Natural killer cell treated with Interleukin-12 subunit alpha and Interleukin-12 subunit beta and Interleukin-15 and Interleukin-18, amount 100 ng/mL, for 72 hours (primary cell): ENCODE measurements at regions not wholly inside any gene's neighbourhood (a gene's known extent, or its start where the extent isn't known, plus 50 kb on each side); places are given as distances from the start of the nearest gene placed in this dataset.

Experiments used
- ATAC-seq, 2 donors: fragments of 150-1000 bp; cut with Tn5 transposase in 1 of 2; sonication (Bioruptor Pico), chemical (Tn5 transposase) in 1 of 2; 2 replicates each; pipeline ENCODE4 v1.10.0; 2021
- DNase-seq: peaks from one replicate; pipeline ENCODE4 v3.0.0; 2022; ENCODE audit warnings: low spot score
- H3K27ac Mint-ChIP-seq, 2 donors: 1 replicate in 1 of 2; 2 replicates in 1 of 2; pipeline ENCODE4 v1.8.0; 2022; ENCODE audit warnings: mixed read lengths in 2 of 2, mild to moderate bottlenecking in 1 of 2, moderate library complexity in 1 of 2
- H3K27me3 Mint-ChIP-seq, 2 donors: 1 replicate in 1 of 2; 2 replicates in 1 of 2; pipeline ENCODE4 v1.8.0; 2022; ENCODE audit warnings: mixed read lengths in 2 of 2
- H3K36me3 Mint-ChIP-seq: one replicate; pipeline ENCODE4 v1.8.0; 2022; ENCODE audit warnings: mixed read lengths
- H3K4me1 Mint-ChIP-seq, 2 donors: 1 replicate in 1 of 2; 2 replicates in 1 of 2; pipeline ENCODE4 v1.8.0; 2022; ENCODE audit warnings: low read depth in 2 of 2, mixed read lengths in 2 of 2, mild to moderate bottlenecking in 1 of 2
- H3K4me3 Mint-ChIP-seq: one replicate; pipeline ENCODE4 v1.8.0; 2022; ENCODE audit warnings: mixed read lengths
- H3K9me3 Mint-ChIP-seq: 2 replicates; pipeline ENCODE4 v1.8.0; 2022; ENCODE audit warnings: mixed read lengths

- H3K36me3 Mint-ChIP-seq, result no peaks in the 10 kb centered on the region
- peaks cover 14 to 26% of the 10 kb centered on the region in 2 donors for H3K4me1 Mint-ChIP-seq
- H3K4me3 Mint-ChIP-seq, result peak overlapping the region; percentile 89
- peak overlapping the region; percentile 77 to 86 for H3K27ac Mint-ChIP-seq
- H3K27me3 Mint-ChIP-seq, result peaks cover 12 to 18% of the 10 kb centered on the region in 2 donors
- ATAC-seq, result peak; percentile 96 to 97
- H3K9me3 Mint-ChIP-seq, result peaks cover 3% of the 10 kb centered on the region
- DNase-seq, result peak; percentile 95
Observed at GRCh38 chr10:78302989-78303854, 269.6 kb downstream of the RPS24 start.

DNA sequence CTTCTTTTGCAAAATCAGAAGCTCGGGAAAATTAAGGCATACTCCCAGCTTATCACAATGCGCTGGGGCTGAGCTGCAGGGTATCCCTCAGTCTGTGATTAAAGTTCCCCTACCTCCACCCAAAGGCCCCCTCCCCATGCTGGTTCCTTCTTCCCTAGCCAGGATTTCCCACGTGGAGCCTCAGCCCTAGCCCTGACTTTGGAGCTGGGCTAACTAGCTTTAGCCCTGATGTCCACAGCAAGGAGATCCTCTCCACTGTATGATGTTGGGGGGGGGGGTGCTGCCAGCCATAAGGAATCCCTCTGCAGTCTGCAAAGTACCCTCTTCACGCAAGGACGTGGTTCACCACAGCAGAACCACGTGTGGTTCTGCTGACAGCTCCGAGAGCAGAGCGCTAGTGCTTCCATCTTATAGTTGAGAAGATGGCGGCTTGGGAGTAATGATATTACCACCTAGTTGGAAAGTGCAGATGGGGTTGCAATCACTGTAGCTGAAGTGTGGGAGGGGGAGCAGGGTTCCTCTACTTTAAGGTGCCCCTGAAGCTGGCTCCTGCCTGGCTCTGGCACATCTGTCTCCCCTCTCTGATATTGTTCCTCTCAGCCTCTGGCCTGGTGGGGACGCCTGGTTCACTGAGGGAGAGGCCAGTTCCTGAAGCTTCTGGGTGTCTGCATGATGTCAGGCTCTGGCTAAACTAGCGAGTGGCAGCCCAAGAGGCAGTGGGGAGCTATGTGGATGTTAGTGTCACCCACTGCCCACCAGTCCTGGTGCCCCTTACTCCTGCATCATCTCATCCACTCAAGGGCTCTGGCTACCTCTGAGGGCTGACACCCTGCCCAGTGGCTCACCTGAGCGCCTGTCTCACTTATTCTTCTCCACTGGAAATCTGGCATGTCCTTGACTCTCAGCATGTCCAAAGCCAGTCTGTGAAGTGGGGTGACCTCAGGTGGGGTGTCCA is 270.7 kb downstream of the RPS24 start:
- Mint-ChIP-seq H3K4me3 (peak overlapping the region; percentile 34), H3K4me1 (peaks cover 14 to 26% of the 10 kb centered on the region in 2 donors), H3K27ac (no peak overlapping the region), H3K27me3 (peaks cover 16 to 25% of the 10 kb centered on the region in 2 donors), H3K9me3 (peaks cover 3% of the 10 kb centered on the region), H3K36me3 (no peaks in the 10 kb centered on the region)
- ATAC-seq (no peak), DNase-seq (no peak)

- Mint-ChIP-seq H3K9me3 (peaks cover 3% of the 10 kb centered on the region), H3K4me1 (peaks cover 14 to 21% of the 10 kb centered on the region in 2 donors), H3K36me3 (no peaks in the 10 kb centered on the region), H3K4me3 (peak overlapping the region; percentile 29), H3K27me3 (peaks cover 16 to 27% of the 10 kb centered on the region in 2 donors), H3K27ac (no peak overlapping the region)
- DNase-seq (no peak), ATAC-seq (no peak)
Observed at GRCh38 chr10:78305311-78305710, 271.6 kb downstream of the RPS24 start.

DNA sequence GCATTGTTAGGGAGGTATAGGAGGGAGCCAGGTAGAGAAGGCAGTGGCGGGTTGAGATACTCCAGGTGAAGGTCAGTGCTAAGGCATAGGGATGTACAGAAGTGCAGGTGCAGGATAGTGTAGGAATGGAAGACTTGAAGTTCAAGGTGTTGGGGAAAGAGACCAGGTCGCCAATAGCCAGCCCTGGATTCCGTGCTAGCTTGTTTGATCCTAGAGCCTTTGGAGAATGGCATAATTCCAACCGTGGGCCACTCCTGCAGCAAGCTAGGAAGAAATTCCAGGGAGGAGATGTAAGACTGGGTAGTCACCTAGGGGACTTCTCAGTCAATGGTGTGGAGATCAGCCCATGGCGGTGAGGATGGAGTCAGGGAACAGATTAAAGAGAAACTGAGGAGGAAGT is 272.7 kb downstream of the RPS24 start:
- Mint-ChIP-seq H3K4me3 (no peak overlapping the region), H3K27ac (no peak overlapping the region), H3K27me3 (peaks cover 16 to 27% of the 10 kb centered on the region in 2 donors), H3K9me3 (no peaks in the 10 kb centered on the region), H3K4me1 (peaks cover 14 to 16% of the 10 kb centered on the region in 2 donors), H3K36me3 (no peaks in the 10 kb centered on the region)
- ATAC-seq (no peak), DNase-seq (no peak)

GRCh38 chr10:78307576-78307975 is 273.9 kb downstream of the RPS24 start:
- Mint-ChIP-seq H3K4me1 (peaks cover 10 to 11% of the 10 kb centered on the region in 2 donors), H3K27me3 (peaks cover 16 to 35% of the 10 kb centered on the region in 2 donors), H3K9me3 (no peaks in the 10 kb centered on the region), H3K36me3 (no peaks in the 10 kb centered on the region), H3K4me3 (no peak overlapping the region), H3K27ac (no peak overlapping the region)
- ATAC-seq (no peak), DNase-seq (no peak)

GRCh38 chr10:78309536-78310237 is 276.0 kb downstream of the RPS24 start:
- H3K27me3 Mint-ChIP-seq, result peaks cover 20 to 43% of the 10 kb centered on the region in 2 donors
- H3K9me3 Mint-ChIP-seq, result no peaks in the 10 kb centered on the region
- H3K27ac Mint-ChIP-seq, result no peak overlapping the region
- H3K4me1 Mint-ChIP-seq, result peaks cover 2 to 6% of the 10 kb centered on the region in 2 donors
- no peaks in the 10 kb centered on the region for H3K36me3 Mint-ChIP-seq
- ATAC-seq (no peak), DNase-seq (no peak)
- no peak overlapping the region for H3K4me3 Mint-ChIP-seq

DNA sequence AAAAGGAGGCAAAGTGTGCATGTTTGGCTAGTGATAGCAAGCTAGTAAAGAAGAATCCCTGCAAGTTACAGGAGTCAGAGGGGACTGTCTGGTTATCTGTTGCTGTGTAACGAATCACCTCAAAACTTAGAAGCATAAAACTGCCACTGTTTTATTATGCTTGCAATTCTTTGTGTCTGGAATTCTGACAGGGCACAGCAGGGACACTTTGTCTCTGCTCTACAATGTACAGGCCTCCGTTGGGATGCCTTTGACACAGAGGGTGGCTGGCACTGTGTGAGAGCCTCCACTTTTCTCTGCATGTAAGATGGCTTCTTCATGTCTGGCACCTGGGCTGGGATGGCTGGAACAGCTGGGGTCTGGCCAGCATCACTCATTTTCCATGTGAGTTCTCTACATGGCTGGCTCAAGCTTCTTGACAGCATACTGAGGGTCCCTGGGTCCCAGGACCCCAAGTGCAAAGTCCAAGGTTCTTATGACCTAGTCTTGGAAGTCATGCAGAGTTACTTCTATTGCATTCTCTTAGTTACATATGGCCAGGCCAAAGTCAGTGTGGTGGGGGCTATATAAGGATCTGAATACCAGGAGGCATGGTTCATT is 276.9 kb downstream of the RPS24 start:
- Mint-ChIP-seq H3K9me3 (no peaks in the 10 kb centered on the region), H3K36me3 (no peaks in the 10 kb centered on the region), H3K4me1 (peaks cover 2% of the 10 kb centered on the region in 2 donors), H3K27me3 (peaks cover 20 to 39% of the 10 kb centered on the region in 2 donors), H3K27ac (no peak overlapping the region), H3K4me3 (no peak overlapping the region)
- ATAC-seq (no peak), DNase-seq (no peak)

DNA sequence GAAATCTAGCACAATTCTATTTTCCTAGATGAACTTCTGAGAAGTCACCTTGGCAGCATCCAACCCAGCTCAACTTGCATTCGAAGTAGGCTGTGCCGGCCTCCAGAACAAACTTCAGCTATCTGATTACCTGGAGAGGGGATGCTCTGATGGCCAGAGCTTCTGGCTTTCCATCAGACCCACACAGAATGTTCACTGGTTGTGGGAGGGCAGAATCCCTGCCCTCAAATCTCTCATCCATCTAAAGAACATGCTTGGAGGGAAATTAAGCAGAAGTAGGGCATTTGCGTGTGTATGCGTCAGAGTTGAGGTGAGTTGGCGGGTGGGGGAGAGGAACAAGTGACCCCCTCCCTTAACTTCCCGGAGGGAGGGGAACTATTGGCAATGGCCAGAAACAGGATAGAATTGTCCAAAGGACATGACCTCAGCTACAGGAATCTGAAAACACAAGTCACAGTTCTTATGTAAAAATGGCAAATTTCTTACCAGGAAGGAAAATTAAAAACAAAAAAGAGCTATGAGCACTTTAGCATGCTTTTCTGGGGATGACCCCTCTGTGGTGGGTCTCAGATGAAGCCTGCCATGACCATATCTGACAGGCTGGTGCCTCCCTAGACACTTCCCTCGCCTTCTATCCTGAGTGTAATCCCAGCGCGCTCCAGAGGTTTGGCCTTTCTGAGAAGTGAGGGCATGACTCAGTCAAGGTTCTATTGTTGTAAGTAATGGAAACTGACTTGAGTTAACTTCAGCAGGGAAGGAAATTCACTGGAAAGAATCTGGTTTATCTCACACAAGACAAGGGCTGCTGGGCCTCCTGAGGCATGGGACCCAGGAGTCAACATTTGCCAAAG is 278.8 kb downstream of the RPS24 start:
- no peaks in the 10 kb centered on the region for H3K4me1 Mint-ChIP-seq
- H3K9me3 Mint-ChIP-seq, result no peaks in the 10 kb centered on the region
- H3K27ac Mint-ChIP-seq, result no peak overlapping the region
- no peaks in the 10 kb centered on the region for H3K36me3 Mint-ChIP-seq
- H3K4me3 Mint-ChIP-seq, result no peak overlapping the region
- DNase-seq (no peak), ATAC-seq (no peak)
- peaks cover 8 to 26% of the 10 kb centered on the region in 2 donors for H3K27me3 Mint-ChIP-seq

- H3K27ac Mint-ChIP-seq, result no peak overlapping the region
- peaks cover 8 to 26% of the 10 kb centered on the region in 2 donors for H3K27me3 Mint-ChIP-seq
- no peaks in the 10 kb centered on the region for H3K4me1 Mint-ChIP-seq
- H3K4me3 Mint-ChIP-seq, result no peak overlapping the region
- ATAC-seq (no peak), DNase-seq (no peak)
- no peaks in the 10 kb centered on the region for H3K36me3 Mint-ChIP-seq
- H3K9me3 Mint-ChIP-seq, result no peaks in the 10 kb centered on the region
Observed at GRCh38 chr10:78313048-78313381, 279.4 kb downstream of the RPS24 start.

GRCh38 chr10:78313636-78314035 is 280.0 kb downstream of the RPS24 start:
- ATAC-seq, result no peak
- no peak overlapping the region for H3K27ac Mint-ChIP-seq
- H3K27me3 Mint-ChIP-seq, result peaks cover 8 to 26% of the 10 kb centered on the region in 2 donors
- no peaks in the 10 kb centered on the region for H3K36me3 Mint-ChIP-seq
- no peaks in the 10 kb centered on the region for H3K9me3 Mint-ChIP-seq
- no peak for DNase-seq
- no peaks in the 10 kb centered on the region for H3K4me1 Mint-ChIP-seq
- H3K4me3 Mint-ChIP-seq, result no peak overlapping the region

DNA sequence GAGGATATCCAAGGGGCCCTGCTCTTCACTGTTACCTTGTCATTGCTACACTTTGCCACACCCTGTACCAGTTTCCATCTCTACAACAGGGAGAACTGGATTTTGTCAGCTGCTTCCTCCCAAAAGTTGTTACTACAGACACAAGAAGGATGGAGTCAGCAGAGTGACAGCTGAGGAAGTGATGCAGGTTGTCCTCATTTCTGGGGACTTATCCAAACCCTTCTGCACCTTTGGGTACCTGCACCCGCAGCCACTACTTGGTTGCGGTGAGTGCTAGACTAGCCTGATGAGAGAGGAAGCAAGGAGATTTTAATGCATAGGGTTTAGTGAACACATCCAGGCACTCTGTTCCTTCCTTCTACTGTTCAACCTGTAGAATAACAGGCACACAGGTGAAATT is 281.0 kb downstream of the RPS24 start:
- no peak for ATAC-seq
- no peaks in the 10 kb centered on the region for H3K36me3 Mint-ChIP-seq
- H3K4me3 Mint-ChIP-seq, result no peak overlapping the region
- peaks cover 3 to 16% of the 10 kb centered on the region in 2 donors for H3K27me3 Mint-ChIP-seq
- H3K4me1 Mint-ChIP-seq, result no peaks in the 10 kb centered on the region
- no peak overlapping the region for H3K27ac Mint-ChIP-seq
- DNase-seq, result no peak
- no peaks in the 10 kb centered on the region for H3K9me3 Mint-ChIP-seq

DNA sequence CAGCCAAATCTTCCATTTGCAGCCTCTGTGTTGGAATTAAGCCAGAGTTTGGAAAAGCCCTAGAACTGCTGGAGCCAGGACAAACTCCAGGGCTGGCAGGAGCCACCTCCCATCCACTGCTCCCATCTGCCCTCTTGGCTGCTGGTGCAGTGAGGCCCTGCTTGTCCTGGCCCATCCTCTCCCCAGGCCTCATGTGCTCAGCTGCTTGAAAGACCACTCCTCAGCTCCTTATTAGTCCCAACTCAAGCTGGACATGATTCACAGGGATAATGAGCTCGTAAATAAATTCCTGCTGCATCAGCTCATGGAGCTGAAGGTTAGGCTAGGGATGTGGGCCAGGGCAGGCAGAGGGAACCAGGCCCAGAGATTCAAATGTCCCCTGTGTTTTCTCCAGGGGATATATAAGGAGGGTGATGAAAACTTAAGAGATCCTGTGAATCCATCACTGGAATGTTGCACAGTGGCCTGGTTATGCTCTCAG is 282.8 kb downstream of the RPS24 start:
- Mint-ChIP-seq H3K4me1 (peaks cover 7 to 11% of the 10 kb centered on the region in 2 donors), H3K36me3 (no peaks in the 10 kb centered on the region), H3K27ac (no peak overlapping the region), H3K9me3 (no peaks in the 10 kb centered on the region), H3K27me3 (peaks cover 3 to 16% of the 10 kb centered on the region in 2 donors), H3K4me3 (no peak overlapping the region)
- no peak for ATAC-seq
- DNase-seq, result no peak
